GM12878 (cell line): ENCODE measurements at regions not wholly inside any gene's neighbourhood (a gene's known extent, or its start where the extent isn't known, plus 50 kb on each side); places are given as distances from the start of the nearest gene placed in this dataset.

ENCODE experiments used
- ATAC-seq: fragments of 200-7000 bp; cut with Tn5 transposase; 3 replicates; pipeline ENCODE4 v1.9.1; 2020; ENCODE audit warnings: mild to moderate bottlenecking, moderate library complexity
- BruUV-seq: library from RNA; stranded (reverse); fragments of 400-500 nt; replicated peaks from 2 replicates; lab custom pipeline; 2021; lab: Mats Ljungman, UMichigan
- CTCF ChIA-PET: fragments of 300-600 bp; sonication (Branson Sonifier 250); formaldehyde crosslinking; extraction: SDS; loops from one replicate; lab custom pipeline; 2021; ENCODE audit warnings: inconsistent platforms; lab: Yijun Ruan, JAX
- POLR2A ChIA-PET: fragments of 350-600 bp; formaldehyde crosslinking; extraction: SDS; loops from one replicate; lab custom pipeline; 2021; ENCODE audit warnings: inconsistent platforms; lab: Charles Lee
- RAD21 ChIA-PET: fragments of 300-600 bp; sonication (Branson Sonifier 250); formaldehyde crosslinking; loops from one replicate; lab custom pipeline; 2023; ENCODE audit warnings: antibody characterized with exemption; ENCODE audit not compliant: unreplicated experiment; lab: Charles Lee
- SMC1A ChIA-PET: fragments of 300-600 bp; sonication (Branson Sonifier 250); formaldehyde crosslinking; loops from one replicate; lab custom pipeline; 2023; ENCODE audit not compliant: unreplicated experiment, uncharacterized antibody; lab: Charles Lee
- DNase-seq: peaks from one replicate; pipeline ENCODE4 v3.0.0-alpha.2; 2011; ENCODE audit warnings: low read depth, low spot score
- FAIRE-seq: peaks from 3 replicates; lab custom pipeline; 2011; peaks lifted over from hg19 to GRCh38; lab: Jason Lieb, UNC
- H2AFZ ChIP-seq: 2 replicates; pipeline ENCODE4 v1.6.0; 2011; ENCODE audit warnings: low read depth, low read length, control low read depth; ENCODE audit not compliant: control insufficient read depth
- H3K27ac ChIP-seq: 2 replicates; pipeline ENCODE4 v1.5.1; 2011; ENCODE audit warnings: control low read depth; ENCODE audit not compliant: control insufficient read depth, insufficient read depth
- H3K27me3 ChIP-seq, 2 experiments: replicated peaks in 1 of 2; 2 replicates each; pipeline versions ENCODE4 v1.6.0 to v1.6.1; 2011; ENCODE audit warnings: low read length in 1 of 2; ENCODE audit not compliant: control insufficient read depth in 2 of 2, insufficient read depth in 2 of 2
- H3K36me3 ChIP-seq, 2 experiments: 2 replicates each; pipeline ENCODE4 v1.5.1; 2011; ENCODE audit warnings: low read length in 1 of 2; ENCODE audit not compliant: control insufficient read depth in 2 of 2, insufficient read depth in 2 of 2
- H3K4me1 ChIP-seq: 2 replicates; pipeline ENCODE4 v1.6.1; 2011; ENCODE audit warnings: mild to moderate bottlenecking, low read length, moderate library complexity, mixed read lengths; ENCODE audit not compliant: control insufficient read depth, insufficient read depth
- H3K4me2 ChIP-seq: 2 replicates; pipeline ENCODE4 v1.6.0; 2011; ENCODE audit warnings: control low read depth; ENCODE audit not compliant: control insufficient read depth, insufficient read depth
- H3K4me3 ChIP-seq: fragments of 200-600 bp; sonication (generic); 2 replicates; pipeline ENCODE4 v1.5.1; 2016
- H3K79me2 ChIP-seq: 2 replicates; pipeline ENCODE4 v1.6.0; 2011; ENCODE audit warnings: low read length; ENCODE audit not compliant: control insufficient read depth, insufficient read depth
- H3K9ac ChIP-seq: 2 replicates; pipeline ENCODE4 v1.8.0; 2011; ENCODE audit warnings: low read length, control low read depth, mixed read lengths; ENCODE audit not compliant: control insufficient read depth, insufficient read depth
- H3K9me3 ChIP-seq: replicated peaks from 3 replicates; pipeline ENCODE4 v1.5.1; 2011; ENCODE audit warnings: mild to moderate bottlenecking, low read length; ENCODE audit not compliant: control insufficient read depth, insufficient read depth
- H4K20me1 ChIP-seq: 2 replicates; pipeline ENCODE4 v1.6.0; 2011; ENCODE audit not compliant: control insufficient read depth, insufficient read depth
- EED ChIP-seq: sonication (generic); IDR thresholded peaks from 2 replicates; pipeline ENCODE4 v1.6.1; 2016; ENCODE audit warnings: antibody characterized with exemption, low read depth
- FOS ChIP-seq: IDR thresholded peaks from 3 replicates; pipeline ENCODE4 v1.6.1; 2011; ENCODE audit warnings: borderline replicate concordance; ENCODE audit not compliant: insufficient read length; ENCODE audit errors: extremely low read depth
- WGBS: methylation state at CpG from one replicate; pipeline ENCODE4 v1.1.6; 2016; ENCODE audit warnings: low lambda C conversion rate; ENCODE audit not compliant: insufficient replicate concordance, insufficient coverage; ENCODE audit errors: missing lambda C conversion rate; 5-methylcytosine and 5-hydroxymethylcytosine counted together
- in situ Hi-C: fragments of 300-500 bp; cut with MboI; formaldehyde crosslinking; loops from 9 replicates; pipeline ENCODE4 v1.14.3; 2018; ENCODE audit warnings: mixed read lengths
- intact Hi-C: fragments of 100-400 bp; cut with micrococcal nuclease; formaldehyde crosslinking; loops from one replicate; pipeline ENCODE4 v1.14.2; 2022; ENCODE audit not compliant: unreplicated experiment
- TF ChIP-seq, protein P1 (sequence below): IDR thresholded peaks from 2 replicates; pipeline ENCODE4 v1.6.1; 2011; ENCODE audit warnings: low read depth, low read length, improper control_type of control experiment, borderline replicate concordance
- TF ChIP-seq, protein P2 (sequence below): fragments of 150-350 bp; IDR thresholded peaks from 2 replicates; pipeline ENCODE4 v1.6.1; 2016; ENCODE audit warnings: low read depth, low read length
- TF ChIP-seq, protein P3 (sequence below): IDR thresholded peaks from 2 replicates; pipeline ENCODE4 v1.6.1; 2012; ENCODE audit warnings: mild to moderate bottlenecking, low read depth, low read length

DNA sequence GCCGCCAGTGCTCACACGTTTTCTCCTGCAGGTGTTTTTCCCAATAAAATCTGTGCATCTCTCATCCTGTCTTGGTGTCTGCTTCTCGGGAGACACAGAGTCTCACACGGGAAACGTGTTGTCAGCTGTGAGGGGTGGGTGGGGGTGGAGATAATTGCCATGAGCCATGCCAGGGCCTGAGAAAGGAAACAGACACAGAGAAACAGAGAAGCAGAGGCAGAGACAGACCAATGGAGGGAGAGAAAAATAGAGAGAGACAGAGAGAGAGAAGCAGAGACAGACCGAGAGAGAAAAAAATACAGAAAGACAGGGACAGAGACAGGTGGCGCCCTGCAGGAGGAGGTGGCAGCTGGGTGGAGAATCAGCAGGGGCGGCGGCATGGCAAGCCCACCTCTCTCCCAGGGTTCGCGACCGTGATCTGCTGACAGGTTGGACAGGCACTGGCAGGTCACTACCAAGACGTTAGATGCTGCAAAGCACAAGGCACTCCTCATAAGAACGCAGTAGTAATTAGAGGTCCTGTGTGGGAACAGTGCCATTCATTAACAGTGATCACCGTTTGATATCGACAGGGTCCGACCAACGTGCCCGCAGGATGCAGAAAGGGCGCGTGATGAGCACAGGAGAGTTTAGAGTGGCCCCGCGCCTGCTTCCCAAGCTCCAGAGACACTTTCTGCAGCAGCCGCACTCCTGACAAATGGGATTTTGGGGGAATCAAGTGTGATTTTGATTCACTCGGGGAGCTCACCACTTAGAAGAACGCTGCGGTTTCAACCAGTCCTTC lies 70.5 kb upstream of the INSIG1 start:
- FAIRE-seq (no peak), DNase-seq (no peak), ATAC-seq (no peak)
- Histone ChIP-seq H3K4me1 (no peaks in the 10 kb centered on the region), H3K4me3 (no peak overlapping the region), H3K36me3 (no peaks in the 10 kb centered on the region), H3K27me3 (no peaks in the 10 kb centered on the region; a peak in 1 of 4 replicates), H3K9me3 (no peaks in the 10 kb centered on the region), H3K9ac (no peak overlapping the region), H3K79me2 (no peaks in the 10 kb centered on the region), H2AFZ (no peak overlapping the region), H4K20me1 (no peaks in the 10 kb centered on the region), H3K27ac (no peak overlapping the region), H3K4me2 (no peak overlapping the region)
- TF ChIP-seq, protein P1, sequence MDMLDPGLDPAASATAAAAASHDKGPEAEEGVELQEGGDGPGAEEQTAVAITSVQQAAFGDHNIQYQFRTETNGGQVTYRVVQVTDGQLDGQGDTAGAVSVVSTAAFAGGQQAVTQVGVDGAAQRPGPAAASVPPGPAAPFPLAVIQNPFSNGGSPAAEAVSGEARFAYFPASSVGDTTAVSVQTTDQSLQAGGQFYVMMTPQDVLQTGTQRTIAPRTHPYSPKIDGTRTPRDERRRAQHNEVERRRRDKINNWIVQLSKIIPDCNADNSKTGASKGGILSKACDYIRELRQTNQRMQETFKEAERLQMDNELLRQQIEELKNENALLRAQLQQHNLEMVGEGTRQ, result no peak
- TF ChIP-seq, protein P2, sequence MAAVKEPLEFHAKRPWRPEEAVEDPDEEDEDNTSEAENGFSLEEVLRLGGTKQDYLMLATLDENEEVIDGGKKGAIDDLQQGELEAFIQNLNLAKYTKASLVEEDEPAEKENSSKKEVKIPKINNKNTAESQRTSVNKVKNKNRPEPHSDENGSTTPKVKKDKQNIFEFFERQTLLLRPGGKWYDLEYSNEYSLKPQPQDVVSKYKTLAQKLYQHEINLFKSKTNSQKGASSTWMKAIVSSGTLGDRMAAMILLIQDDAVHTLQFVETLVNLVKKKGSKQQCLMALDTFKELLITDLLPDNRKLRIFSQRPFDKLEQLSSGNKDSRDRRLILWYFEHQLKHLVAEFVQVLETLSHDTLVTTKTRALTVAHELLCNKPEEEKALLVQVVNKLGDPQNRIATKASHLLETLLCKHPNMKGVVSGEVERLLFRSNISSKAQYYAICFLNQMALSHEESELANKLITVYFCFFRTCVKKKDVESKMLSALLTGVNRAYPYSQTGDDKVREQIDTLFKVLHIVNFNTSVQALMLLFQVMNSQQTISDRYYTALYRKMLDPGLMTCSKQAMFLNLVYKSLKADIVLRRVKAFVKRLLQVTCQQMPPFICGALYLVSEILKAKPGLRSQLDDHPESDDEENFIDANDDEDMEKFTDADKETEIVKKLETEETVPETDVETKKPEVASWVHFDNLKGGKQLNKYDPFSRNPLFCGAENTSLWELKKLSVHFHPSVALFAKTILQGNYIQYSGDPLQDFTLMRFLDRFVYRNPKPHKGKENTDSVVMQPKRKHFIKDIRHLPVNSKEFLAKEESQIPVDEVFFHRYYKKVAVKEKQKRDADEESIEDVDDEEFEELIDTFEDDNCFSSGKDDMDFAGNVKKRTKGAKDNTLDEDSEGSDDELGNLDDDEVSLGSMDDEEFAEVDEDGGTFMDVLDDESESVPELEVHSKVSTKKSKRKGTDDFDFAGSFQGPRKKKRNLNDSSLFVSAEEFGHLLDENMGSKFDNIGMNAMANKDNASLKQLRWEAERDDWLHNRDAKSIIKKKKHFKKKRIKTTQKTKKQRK, result no peak
- TF ChIP-seq FOS, result no peak
- TF ChIP-seq, protein P3, sequence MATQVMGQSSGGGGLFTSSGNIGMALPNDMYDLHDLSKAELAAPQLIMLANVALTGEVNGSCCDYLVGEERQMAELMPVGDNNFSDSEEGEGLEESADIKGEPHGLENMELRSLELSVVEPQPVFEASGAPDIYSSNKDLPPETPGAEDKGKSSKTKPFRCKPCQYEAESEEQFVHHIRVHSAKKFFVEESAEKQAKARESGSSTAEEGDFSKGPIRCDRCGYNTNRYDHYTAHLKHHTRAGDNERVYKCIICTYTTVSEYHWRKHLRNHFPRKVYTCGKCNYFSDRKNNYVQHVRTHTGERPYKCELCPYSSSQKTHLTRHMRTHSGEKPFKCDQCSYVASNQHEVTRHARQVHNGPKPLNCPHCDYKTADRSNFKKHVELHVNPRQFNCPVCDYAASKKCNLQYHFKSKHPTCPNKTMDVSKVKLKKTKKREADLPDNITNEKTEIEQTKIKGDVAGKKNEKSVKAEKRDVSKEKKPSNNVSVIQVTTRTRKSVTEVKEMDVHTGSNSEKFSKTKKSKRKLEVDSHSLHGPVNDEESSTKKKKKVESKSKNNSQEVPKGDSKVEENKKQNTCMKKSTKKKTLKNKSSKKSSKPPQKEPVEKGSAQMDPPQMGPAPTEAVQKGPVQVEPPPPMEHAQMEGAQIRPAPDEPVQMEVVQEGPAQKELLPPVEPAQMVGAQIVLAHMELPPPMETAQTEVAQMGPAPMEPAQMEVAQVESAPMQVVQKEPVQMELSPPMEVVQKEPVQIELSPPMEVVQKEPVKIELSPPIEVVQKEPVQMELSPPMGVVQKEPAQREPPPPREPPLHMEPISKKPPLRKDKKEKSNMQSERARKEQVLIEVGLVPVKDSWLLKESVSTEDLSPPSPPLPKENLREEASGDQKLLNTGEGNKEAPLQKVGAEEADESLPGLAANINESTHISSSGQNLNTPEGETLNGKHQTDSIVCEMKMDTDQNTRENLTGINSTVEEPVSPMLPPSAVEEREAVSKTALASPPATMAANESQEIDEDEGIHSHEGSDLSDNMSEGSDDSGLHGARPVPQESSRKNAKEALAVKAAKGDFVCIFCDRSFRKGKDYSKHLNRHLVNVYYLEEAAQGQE, result no peak
- no peak for TF ChIP-seq EED
- CTCF ChIA-PET, result no interaction called here
- in situ Hi-C loops, result no loop called here
- no TSS peak for BruUV-seq
- POLR2A ChIA-PET, result no interaction called here
- RAD21 ChIA-PET, result no interaction called here
- SMC1A ChIA-PET, result no interaction called here
- intact Hi-C loops, result no loop called here
- 54% methylated on average over 26 of the region's 27 CpGs for WGBS
